ENCODE measurements at regions not wholly inside any gene's neighbourhood (a gene's known extent, or its start where the extent isn't known, plus 50 kb on each side); places are given as distances from the start of the nearest gene placed in this dataset.

GRCh38 chr5:173672891-173673290, 56.4 kb upstream of the BOD1 start:
- Histone ChIP-seq H4K20me1 (ENCODE audit: insufficient read depth, low read length) (no peaks in the 10 kb centered on the region), H3K79me2 (ENCODE audit: low read length) (no peaks in the 10 kb centered on the region), H3K27me3 (ENCODE audit: low read depth, low read length) (no peaks in the 10 kb centered on the region), H3K9ac (ENCODE audit: low read length) (no peak overlapping the region), H3K36me3 (replicated peaks; ENCODE audit: low read depth, low read length) (peaks cover 2% of the 10 kb centered on the region), H3K4me2 (ENCODE audit: low read length) (no peak overlapping the region), H3K27ac (ENCODE audit: low read length) (no peak overlapping the region), H3K4me3 (ENCODE audit: low read length) (no peak overlapping the region), H3K4me1 (ENCODE audit: low read length) (peaks cover 9% of the 10 kb centered on the region; the same call in 1 of the 2 replicates), H3K9me3 (ENCODE audit: insufficient read depth, low read length) (0 out of 2 replicates have a peak, but pooled peaks cover 4% of the 10 kb centered on the region), H2AFZ (ENCODE audit: low read depth, low read length) (no peak overlapping the region)
- TF ChIP-seq CTCF (IDR thresholded peaks at IDR 0.05; ENCODE audit: low read depth, low read length): no peak
- TF ChIP-seq EZH2phosphoT487 (IDR thresholded peaks at IDR 0.05; ENCODE audit: low read depth): no peak

DNA sequence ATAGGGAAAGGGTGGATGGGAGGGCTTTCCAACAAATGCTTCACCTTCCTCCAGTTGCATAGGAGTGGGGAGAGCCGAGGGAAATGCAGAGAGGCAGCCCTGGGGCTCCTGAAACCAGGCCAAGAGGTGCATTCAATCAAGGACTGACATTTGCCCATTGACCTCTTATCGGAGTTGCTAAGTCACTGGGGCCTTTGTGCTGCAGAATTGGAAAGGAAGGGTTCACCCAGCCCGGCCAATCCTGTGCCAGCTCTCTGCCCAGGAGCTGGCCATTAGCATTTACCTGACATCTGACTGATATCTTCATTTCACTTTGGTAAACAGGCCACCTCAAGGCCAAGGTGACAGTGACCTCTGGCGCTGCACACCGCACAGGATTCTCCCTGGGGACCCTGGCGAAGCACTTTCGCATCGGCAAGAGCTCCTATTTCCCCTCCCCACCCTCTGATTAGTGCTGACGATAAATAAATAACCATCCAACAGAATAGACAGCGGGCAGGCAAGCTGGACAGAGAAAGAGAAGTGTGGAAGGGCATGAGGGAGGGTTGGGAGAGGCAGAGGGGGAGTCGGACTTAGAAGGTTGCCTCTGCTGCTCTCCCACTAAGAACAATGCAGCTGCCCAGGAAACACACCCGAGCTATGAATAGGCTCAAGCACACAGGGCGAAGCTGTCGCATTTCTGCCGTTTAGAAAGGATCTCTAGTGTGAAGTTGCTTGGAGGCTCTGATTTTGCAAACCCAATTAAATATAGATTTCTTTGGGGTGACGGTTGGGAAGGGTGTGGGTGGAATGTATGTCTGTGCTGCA, 57.0 kb upstream of the BOD1 start:
- Histone ChIP-seq H3K9ac (ENCODE audit: low read length) (no peak overlapping the region), H3K4me2 (ENCODE audit: low read length) (no peak overlapping the region), H4K20me1 (ENCODE audit: insufficient read depth, low read length) (no peaks in the 10 kb centered on the region), H3K4me3 (ENCODE audit: low read length) (no peak overlapping the region), H3K4me1 (ENCODE audit: low read length) (peaks cover 12% of the 10 kb centered on the region; the same call in 1 of the 2 replicates), H3K27me3 (ENCODE audit: low read depth, low read length) (no peaks in the 10 kb centered on the region), H3K9me3 (ENCODE audit: insufficient read depth, low read length) (0 out of 2 replicates have a peak, but pooled peaks cover 4% of the 10 kb centered on the region), H3K36me3 (replicated peaks; ENCODE audit: low read depth, low read length) (peaks cover 2% of the 10 kb centered on the region), H2AFZ (ENCODE audit: low read depth, low read length) (no peak overlapping the region), H3K79me2 (ENCODE audit: low read length) (no peaks in the 10 kb centered on the region), H3K27ac (ENCODE audit: low read length) (no peak overlapping the region)
- TF ChIP-seq CTCF (IDR thresholded peaks at IDR 0.05; ENCODE audit: low read depth, low read length) (no peak), EZH2phosphoT487 (IDR thresholded peaks at IDR 0.05; ENCODE audit: low read depth) (no peak)

- no peak overlapping the region for H3K27ac ChIP-seq (ENCODE audit: low read length)
- no peak for TF ChIP-seq EZH2phosphoT487 (IDR thresholded peaks at IDR 0.05; ENCODE audit: low read depth)
- H3K4me3 ChIP-seq (ENCODE audit: low read length): no peak overlapping the region
- H3K79me2 ChIP-seq (ENCODE audit: low read length): no peaks in the 10 kb centered on the region
- H3K4me2 ChIP-seq (ENCODE audit: low read length): no peak overlapping the region
- H2AFZ ChIP-seq (ENCODE audit: low read depth, low read length): no peak overlapping the region
- no peak overlapping the region for H3K9ac ChIP-seq (ENCODE audit: low read length)
- H3K36me3 ChIP-seq (replicated peaks; ENCODE audit: low read depth, low read length): peaks cover 2% of the 10 kb centered on the region
- no peaks in the 10 kb centered on the region for H4K20me1 ChIP-seq (ENCODE audit: insufficient read depth, low read length)
- H3K27me3 ChIP-seq (ENCODE audit: low read depth, low read length): no peaks in the 10 kb centered on the region
- peaks cover 22% of the 10 kb centered on the region for H3K4me1 ChIP-seq (ENCODE audit: low read length)
- H3K9me3 ChIP-seq (ENCODE audit: insufficient read depth, low read length): 0 out of 2 replicates have a peak, but pooled peaks cover 4% of the 10 kb centered on the region
Observed at GRCh38 chr5:173675287-173675996, 59.0 kb upstream of the BOD1 start.

DNA sequence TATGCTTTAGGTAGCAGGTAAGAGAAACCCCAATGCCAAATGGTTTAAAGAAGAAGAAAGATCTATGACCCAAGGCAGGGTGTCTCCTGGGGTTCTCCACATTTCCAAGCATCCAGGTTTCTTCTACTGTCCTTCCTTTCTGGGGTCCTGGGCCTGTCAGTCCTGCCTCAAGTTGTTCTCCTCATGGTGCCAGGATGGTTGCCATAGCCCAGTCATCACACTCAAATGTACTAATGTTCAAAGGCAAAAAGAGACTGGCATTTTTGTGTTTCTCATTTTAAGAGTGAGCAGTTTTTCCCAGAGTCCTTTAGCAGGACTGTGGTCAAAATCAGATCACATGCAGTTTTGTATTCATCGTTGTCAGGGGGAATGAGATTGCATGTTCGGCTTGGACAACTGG, 59.9 kb upstream of the BOD1 start:
- H3K4me2 ChIP-seq (ENCODE audit: low read length): no peak overlapping the region
- TF ChIP-seq EZH2phosphoT487 (IDR thresholded peaks at IDR 0.05; ENCODE audit: low read depth): no peak
- TF ChIP-seq CTCF (IDR thresholded peaks at IDR 0.05; ENCODE audit: low read depth, low read length): no peak
- H3K27ac ChIP-seq (ENCODE audit: low read length): no peak overlapping the region
- H3K9ac ChIP-seq (ENCODE audit: low read length): no peak overlapping the region
- H3K4me3 ChIP-seq (ENCODE audit: low read length): no peak overlapping the region
- H2AFZ ChIP-seq (ENCODE audit: low read depth, low read length): no peak overlapping the region
- no peaks in the 10 kb centered on the region for H4K20me1 ChIP-seq (ENCODE audit: insufficient read depth, low read length)
- H3K36me3 ChIP-seq (replicated peaks; ENCODE audit: low read depth, low read length): peaks cover 2% of the 10 kb centered on the region
- no peaks in the 10 kb centered on the region for H3K27me3 ChIP-seq (ENCODE audit: low read depth, low read length)
- H3K79me2 ChIP-seq (ENCODE audit: low read length): no peaks in the 10 kb centered on the region
- H3K4me1 ChIP-seq (ENCODE audit: low read length): peaks cover 30% of the 10 kb centered on the region
- 0 out of 2 replicates have a peak, but pooled peaks cover 4% of the 10 kb centered on the region for H3K9me3 ChIP-seq (ENCODE audit: insufficient read depth, low read length)
